ENCODE measurements at regions not wholly inside any gene's neighbourhood (a gene's known extent, or its start where the extent isn't known, plus 50 kb on each side); places are given as distances from the start of the nearest gene placed in this dataset.

DNA sequence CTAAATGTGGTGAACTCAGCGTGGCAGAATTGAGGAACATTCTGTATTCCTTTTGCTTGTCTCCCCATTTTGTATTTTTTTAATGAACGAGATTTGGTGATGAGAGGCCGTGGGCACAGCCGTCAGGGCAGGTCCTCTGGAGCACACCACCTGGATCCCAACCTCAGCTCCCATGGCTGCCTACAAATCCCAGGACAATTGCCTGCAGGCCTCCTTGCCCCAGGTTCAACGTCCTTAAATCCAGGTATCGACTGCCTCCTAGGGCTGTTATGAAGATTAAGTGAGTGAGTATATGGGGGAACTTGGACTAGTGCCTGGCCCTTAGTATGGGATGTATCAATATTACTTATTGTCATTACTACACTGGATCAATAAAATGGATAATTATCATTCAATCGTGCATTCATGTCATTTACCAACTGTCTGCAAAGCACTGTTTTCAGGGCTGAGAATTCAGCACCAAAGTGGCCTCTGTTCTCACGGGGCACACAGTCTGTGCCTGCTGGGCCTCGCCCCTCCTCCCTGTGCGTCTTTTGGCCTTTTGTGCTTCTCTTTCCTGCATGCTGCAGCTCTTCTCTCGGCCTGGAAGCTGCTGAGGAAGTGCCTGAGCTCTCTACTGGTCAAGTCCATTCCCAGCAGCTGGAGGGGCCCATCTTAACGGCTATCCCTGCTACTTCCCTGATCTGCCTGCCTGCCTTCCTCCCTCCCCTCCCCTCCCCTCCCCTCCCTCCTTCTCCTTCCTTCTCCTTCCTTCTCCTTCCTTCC is 1343.7 kb downstream of the BRD1 start:
- TF ChIP-seq, protein P1, sequence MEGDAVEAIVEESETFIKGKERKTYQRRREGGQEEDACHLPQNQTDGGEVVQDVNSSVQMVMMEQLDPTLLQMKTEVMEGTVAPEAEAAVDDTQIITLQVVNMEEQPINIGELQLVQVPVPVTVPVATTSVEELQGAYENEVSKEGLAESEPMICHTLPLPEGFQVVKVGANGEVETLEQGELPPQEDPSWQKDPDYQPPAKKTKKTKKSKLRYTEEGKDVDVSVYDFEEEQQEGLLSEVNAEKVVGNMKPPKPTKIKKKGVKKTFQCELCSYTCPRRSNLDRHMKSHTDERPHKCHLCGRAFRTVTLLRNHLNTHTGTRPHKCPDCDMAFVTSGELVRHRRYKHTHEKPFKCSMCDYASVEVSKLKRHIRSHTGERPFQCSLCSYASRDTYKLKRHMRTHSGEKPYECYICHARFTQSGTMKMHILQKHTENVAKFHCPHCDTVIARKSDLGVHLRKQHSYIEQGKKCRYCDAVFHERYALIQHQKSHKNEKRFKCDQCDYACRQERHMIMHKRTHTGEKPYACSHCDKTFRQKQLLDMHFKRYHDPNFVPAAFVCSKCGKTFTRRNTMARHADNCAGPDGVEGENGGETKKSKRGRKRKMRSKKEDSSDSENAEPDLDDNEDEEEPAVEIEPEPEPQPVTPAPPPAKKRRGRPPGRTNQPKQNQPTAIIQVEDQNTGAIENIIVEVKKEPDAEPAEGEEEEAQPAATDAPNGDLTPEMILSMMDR (IDR thresholded peaks at IDR 0.05) = no peak
- TF ChIP-seq POLR2A (IDR thresholded peaks at IDR 0.05) = no peak

Measured in esophagus squamous epithelium (tissue), 4 donors.